ENCODE measurements at regions not wholly inside any gene's neighbourhood (a gene's known extent, or its start where the extent isn't known, plus 50 kb on each side); places are given as distances from the start of the nearest gene placed in this dataset.

DNA sequence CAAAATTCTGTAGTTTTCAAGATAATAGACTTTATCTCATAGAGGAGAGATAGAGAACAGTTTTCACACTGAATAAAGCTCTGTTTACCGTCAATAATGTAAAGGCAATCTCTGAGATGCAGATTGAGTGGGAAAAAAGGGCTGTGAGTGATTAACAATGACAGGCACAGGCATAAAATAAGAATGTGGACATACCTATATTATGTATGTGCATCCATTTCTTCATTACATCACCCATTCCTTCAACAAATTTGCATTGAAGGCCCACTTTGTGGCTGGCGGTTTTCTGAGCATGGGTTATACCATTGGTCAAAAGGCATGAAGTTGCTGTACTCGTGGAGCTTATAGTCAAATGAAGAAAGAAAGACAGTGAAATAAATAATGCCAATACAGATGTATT lies 1431.0 kb downstream of the AACS start (continued):
- TF ChIP-seq, protein P1, sequence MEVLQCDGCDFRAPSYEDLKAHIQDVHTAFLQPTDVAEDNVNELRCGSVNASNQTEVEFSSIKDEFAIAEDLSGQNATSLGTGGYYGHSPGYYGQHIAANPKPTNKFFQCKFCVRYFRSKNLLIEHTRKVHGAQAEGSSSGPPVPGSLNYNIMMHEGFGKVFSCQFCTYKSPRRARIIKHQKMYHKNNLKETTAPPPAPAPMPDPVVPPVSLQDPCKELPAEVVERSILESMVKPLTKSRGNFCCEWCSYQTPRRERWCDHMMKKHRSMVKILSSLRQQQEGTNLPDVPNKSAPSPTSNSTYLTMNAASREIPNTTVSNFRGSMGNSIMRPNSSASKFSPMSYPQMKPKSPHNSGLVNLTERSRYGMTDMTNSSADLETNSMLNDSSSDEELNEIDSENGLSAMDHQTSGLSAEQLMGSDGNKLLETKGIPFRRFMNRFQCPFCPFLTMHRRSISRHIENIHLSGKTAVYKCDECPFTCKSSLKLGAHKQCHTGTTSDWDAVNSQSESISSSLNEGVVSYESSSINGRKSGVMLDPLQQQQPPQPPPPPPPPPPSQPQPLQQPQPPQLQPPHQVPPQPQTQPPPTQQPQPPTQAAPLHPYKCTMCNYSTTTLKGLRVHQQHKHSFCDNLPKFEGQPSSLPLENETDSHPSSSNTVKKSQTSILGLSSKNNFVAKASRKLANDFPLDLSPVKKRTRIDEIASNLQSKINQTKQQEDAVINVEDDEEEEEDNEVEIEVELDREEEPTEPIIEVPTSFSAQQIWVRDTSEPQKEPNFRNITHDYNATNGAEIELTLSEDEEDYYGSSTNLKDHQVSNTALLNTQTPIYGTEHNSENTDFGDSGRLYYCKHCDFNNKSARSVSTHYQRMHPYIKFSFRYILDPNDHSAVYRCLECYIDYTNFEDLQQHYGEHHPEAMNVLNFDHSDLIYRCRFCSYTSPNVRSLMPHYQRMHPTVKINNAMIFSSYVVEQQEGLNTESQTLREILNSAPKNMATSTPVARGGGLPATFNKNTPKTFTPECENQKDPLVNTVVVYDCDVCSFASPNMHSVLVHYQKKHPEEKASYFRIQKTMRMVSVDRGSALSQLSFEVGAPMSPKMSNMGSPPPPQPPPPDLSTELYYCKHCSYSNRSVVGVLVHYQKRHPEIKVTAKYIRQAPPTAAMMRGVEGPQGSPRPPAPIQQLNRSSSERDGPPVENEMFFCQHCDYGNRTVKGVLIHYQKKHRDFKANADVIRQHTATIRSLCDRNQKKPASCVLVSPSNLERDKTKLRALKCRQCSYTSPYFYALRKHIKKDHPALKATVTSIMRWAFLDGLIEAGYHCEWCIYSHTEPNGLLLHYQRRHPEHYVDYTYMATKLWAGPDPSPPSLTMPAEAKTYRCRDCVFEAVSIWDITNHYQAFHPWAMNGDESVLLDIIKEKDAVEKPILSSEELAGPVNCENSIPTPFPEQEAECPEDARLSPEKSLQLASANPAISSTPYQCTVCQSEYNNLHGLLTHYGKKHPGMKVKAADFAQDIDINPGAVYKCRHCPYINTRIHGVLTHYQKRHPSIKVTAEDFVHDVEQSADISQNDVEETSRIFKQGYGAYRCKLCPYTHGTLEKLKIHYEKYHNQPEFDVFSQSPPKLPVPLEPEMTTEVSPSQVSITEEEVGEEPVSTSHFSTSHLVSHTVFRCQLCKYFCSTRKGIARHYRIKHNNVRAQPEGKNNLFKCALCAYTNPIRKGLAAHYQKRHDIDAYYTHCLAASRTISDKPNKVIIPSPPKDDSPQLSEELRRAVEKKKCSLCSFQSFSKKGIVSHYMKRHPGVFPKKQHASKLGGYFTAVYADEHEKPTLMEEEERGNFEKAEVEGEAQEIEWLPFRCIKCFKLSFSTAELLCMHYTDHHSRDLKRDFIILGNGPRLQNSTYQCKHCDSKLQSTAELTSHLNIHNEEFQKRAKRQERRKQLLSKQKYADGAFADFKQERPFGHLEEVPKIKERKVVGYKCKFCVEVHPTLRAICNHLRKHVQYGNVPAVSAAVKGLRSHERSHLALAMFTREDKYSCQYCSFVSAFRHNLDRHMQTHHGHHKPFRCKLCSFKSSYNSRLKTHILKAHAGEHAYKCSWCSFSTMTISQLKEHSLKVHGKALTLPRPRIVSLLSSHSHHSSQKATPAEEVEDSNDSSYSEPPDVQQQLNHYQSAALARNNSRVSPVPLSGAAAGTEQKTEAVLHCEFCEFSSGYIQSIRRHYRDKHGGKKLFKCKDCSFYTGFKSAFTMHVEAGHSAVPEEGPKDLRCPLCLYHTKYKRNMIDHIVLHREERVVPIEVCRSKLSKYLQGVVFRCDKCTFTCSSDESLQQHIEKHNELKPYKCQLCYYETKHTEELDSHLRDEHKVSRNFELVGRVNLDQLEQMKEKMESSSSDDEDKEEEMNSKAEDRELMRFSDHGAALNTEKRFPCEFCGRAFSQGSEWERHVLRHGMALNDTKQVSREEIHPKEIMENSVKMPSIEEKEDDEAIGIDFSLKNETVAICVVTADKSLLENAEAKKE (CRISPR knock-in tag; IDR thresholded peaks at IDR 0.05) = no peak
- TF ChIP-seq ZNF114 (CRISPR knock-in tag; IDR thresholded peaks at IDR 0.05) = no peak
- TF ChIP-seq NANOG (IDR thresholded peaks at IDR 0.05; ENCODE audit: borderline replicate concordance) = no peak

DNA sequence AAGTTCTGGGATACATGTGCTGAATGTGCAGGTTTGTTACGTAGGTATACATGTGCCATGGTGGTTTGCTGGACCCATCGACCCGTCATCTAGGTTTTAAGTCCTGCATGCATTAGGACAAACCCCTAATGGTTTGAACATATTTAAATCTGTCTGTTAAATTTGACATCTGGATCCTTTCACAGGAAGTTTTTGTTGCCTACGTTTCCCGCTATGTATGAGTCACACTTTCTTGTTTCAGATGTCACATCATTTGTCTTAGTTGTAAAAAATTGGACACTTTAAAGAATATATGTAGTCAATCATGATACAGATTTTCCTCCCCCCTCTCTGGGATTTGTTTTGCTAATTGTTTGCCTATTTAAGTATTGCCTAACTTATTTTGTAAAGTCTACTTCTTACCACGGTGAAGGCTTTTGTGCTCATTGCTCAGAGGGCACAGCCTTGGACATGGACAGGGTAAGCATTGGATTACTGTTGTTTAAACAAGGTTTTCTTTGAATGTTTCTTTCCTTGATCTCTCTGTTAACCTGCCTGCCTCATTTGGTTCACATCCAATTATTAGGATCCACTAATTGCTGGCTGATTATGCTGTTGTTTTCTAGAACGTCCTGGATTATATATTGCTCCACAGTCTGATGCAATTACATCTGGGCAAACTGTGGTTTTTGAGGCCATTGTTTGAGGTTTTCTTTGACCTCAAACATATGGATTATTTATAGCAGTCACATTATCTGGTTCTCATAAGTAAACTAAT lies 1441.4 kb downstream of the AACS start:
- Histone ChIP-seq H2AFZ (no peak overlapping the region), H3K9me2 (ENCODE audit: insufficient read depth) (no peaks in the 10 kb centered on the region), H3K27ac (ENCODE audit: low read depth) (no peak overlapping the region), H3K4me2 (no peak overlapping the region), H3K4me3 (no peak overlapping the region), H3F3A (replicated peaks; ENCODE audit: low read depth) (no peaks in the 10 kb centered on the region), H3K4me1 (ENCODE audit: insufficient read depth) (no peaks in the 10 kb centered on the region), H4K20me1 (replicated peaks; ENCODE audit: insufficient read depth) (no peaks in the 10 kb centered on the region), H3K36me3 (ENCODE audit: insufficient read depth) (no peaks in the 10 kb centered on the region), H3K27me3 (ENCODE audit: insufficient read depth) (no peaks in the 10 kb centered on the region), H3K79me2 (replicated peaks; ENCODE audit: insufficient read depth) (no peaks in the 10 kb centered on the region)
- no peak for ATAC-seq
- Mint-ChIP-seq H3K4me1 (no peaks in the 10 kb centered on the region), H3K36me3 (ENCODE audit: low read depth) (peaks cover 38% of the 10 kb centered on the region), H3K27ac (no peak overlapping the region), H3K27me3 (ENCODE audit: insufficient read depth, low read depth, poor library complexity) (no peaks in the 10 kb centered on the region), H3K9me3 (peaks cover 88% of the 10 kb centered on the region), H3K4me3 (no peak overlapping the region)
- no peak for DNase-seq (ENCODE audit: low spot score)
- TF ChIP-seq JUNB (IDR thresholded peaks at IDR 0.05; ENCODE audit: unreplicated experiment) = no peak
- TF ChIP-seq STAT1 (IDR thresholded peaks at IDR 0.05; ENCODE audit: unreplicated experiment) = no peak
- TF ChIP-seq POLR2AphosphoS5 (IDR thresholded peaks at IDR 0.05; ENCODE audit: low read depth) = no peak
- TF ChIP-seq, protein P2, sequence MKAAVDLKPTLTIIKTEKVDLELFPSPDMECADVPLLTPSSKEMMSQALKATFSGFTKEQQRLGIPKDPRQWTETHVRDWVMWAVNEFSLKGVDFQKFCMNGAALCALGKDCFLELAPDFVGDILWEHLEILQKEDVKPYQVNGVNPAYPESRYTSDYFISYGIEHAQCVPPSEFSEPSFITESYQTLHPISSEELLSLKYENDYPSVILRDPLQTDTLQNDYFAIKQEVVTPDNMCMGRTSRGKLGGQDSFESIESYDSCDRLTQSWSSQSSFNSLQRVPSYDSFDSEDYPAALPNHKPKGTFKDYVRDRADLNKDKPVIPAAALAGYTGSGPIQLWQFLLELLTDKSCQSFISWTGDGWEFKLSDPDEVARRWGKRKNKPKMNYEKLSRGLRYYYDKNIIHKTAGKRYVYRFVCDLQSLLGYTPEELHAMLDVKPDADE (IDR thresholded peaks at IDR 0.05) = no peak
- TF ChIP-seq, protein P1 (CRISPR knock-in tag; IDR thresholded peaks at IDR 0.05) = no peak
- no peak for TF ChIP-seq EZH2phosphoT487 (IDR thresholded peaks at IDR 0.05; ENCODE audit: unreplicated experiment)
- no peak for TF ChIP-seq ZNF331 (CRISPR knock-in tag; IDR thresholded peaks at IDR 0.05; ENCODE audit: low read depth)
